GM10248 (cell line): ENCODE measurements at regions not wholly inside any gene's neighbourhood (a gene's known extent, or its start where the extent isn't known, plus 50 kb on each side); places are given as distances from the start of the nearest gene placed in this dataset.

Experiments
- CTCF ChIA-PET: fragments of 300-600 bp; sonication (Branson Sonifier 250); formaldehyde crosslinking; extraction: SDS; loops from one replicate; lab custom pipeline; 2021; ENCODE audit warnings: antibody characterized with exemption; lab: Yijun Ruan, JAX
- POLR2A ChIA-PET: fragments of 350-650 bp; sonication (Branson Sonifier 250); formaldehyde crosslinking; extraction: SDS; loops from one replicate; lab custom pipeline; 2020; ENCODE audit warnings: antibody characterized with exemption; lab: Yijun Ruan, JAX
- DNase-seq: peaks from one replicate; pipeline ENCODE4 v3.0.0; 2012; ENCODE audit errors: extremely low spot score
- TF ChIP-seq, protein P1 (sequence below): IDR thresholded peaks from 2 replicates; pipeline ENCODE4 v1.5.1; 2012; ENCODE audit warnings: mild to moderate bottlenecking, low read depth; ENCODE audit errors: extremely low read depth, missing control alignments, control extremely low read depth

DNA sequence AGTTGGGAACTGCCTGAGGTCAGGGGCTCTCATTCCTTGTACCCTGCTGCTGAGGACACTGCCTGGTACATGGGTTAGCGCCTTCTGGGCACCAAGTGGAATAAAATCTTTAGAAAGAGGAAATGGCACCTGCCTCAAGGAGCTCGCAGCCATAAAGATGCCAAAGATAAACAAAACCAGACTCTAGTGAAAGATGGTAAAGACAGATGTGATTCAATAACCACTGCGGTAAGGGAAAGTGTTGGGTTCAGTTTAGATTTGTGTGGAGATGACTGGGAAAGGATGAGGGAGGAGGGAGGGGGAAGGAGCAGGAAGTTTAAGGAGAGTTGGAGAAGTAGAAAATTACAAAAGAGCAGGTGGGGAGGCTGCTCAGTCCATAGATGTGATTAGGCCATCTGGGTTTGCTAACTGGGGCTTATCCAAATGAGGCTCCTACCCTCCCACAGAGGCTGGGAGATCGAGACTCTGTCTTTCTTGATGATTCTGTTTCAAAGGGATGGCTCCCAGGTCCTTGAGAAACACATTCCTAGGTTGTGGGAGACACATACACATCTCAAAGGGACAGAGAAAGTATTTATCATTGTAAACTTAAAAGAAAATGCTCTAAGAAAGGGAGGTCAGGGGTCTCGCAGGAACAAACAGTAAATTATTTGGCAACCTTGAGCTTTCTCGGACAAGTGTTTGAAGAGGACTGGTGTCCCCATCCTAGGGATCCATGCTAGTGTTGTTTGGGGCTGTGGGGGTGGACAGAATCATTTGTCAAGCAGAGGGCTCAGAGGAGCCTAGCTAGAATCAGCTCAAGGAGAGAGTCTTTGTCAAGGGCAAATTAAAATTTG, 65.7 kb upstream of the MORC3 start:
- ChIA-PET POLR2A (no interaction called here), CTCF (interaction anchor here (0.6 to 3.0 kb wide), 6 partner anchors 10 to 116 kb away, joined by 3 to 11 read pairs (median 4); no protein-coding TSS in a partner anchor)
- DNase-seq, result no peak
- TF ChIP-seq, protein P1, sequence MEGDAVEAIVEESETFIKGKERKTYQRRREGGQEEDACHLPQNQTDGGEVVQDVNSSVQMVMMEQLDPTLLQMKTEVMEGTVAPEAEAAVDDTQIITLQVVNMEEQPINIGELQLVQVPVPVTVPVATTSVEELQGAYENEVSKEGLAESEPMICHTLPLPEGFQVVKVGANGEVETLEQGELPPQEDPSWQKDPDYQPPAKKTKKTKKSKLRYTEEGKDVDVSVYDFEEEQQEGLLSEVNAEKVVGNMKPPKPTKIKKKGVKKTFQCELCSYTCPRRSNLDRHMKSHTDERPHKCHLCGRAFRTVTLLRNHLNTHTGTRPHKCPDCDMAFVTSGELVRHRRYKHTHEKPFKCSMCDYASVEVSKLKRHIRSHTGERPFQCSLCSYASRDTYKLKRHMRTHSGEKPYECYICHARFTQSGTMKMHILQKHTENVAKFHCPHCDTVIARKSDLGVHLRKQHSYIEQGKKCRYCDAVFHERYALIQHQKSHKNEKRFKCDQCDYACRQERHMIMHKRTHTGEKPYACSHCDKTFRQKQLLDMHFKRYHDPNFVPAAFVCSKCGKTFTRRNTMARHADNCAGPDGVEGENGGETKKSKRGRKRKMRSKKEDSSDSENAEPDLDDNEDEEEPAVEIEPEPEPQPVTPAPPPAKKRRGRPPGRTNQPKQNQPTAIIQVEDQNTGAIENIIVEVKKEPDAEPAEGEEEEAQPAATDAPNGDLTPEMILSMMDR, result no peak

DNA sequence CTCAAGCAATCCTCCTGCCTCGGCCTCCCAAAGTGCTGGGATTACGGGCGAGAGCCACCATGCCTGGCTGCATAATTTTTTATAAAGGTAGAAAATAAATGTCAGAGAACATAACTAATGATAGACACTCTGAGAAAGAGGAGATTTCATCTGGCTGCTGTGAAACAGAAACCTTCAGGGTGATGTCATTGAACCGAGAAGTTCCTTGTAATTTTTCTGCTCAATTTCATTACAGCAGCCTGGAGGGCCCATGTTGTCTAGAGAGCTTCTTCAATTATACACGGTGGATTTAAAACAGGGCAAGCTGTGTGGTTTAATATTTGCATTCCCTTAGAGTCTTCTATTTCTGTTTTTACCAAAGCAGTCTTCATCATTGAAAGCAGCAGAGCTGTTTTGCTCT, 64.3 kb upstream of the MORC3 start:
- ChIA-PET POLR2A (no interaction called here), CTCF (interaction anchor here (0.7 to 3.0 kb wide), 5 partner anchors 11 to 118 kb away, joined by 3 to 11 read pairs (median 3); no protein-coding TSS in a partner anchor)
- DNase-seq, result peak; percentile 74
- TF ChIP-seq, protein P1, result no peak

DNA sequence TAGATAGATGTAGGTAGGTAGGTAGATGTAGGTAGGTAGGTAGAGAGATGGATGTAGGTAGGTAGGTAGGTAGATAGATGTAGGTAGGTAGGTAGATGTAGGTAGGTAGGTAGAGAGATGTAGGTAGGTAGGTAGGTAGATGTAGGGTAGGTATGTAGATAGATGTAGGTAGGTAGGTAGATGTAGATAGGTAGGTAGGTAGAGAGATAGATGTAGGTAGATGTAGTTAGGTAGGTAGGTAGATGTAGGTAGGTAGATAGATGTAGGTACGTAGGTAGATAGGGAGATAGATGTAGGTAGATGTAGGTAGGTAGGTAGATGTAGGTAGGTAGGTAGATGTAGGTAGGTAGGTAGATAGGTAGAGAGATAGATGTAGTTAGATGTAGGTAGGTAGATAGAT, 62.3 kb upstream of the MORC3 start:
- ChIA-PET CTCF (interaction anchor here (1.1 to 3.0 kb wide), 2 partner anchors 9 kb away, joined by 3 to 11 read pairs; no protein-coding TSS in a partner anchor), POLR2A (no interaction called here)
- TF ChIP-seq, protein P1, result no peak
- DNase-seq, result no peak

DNA sequence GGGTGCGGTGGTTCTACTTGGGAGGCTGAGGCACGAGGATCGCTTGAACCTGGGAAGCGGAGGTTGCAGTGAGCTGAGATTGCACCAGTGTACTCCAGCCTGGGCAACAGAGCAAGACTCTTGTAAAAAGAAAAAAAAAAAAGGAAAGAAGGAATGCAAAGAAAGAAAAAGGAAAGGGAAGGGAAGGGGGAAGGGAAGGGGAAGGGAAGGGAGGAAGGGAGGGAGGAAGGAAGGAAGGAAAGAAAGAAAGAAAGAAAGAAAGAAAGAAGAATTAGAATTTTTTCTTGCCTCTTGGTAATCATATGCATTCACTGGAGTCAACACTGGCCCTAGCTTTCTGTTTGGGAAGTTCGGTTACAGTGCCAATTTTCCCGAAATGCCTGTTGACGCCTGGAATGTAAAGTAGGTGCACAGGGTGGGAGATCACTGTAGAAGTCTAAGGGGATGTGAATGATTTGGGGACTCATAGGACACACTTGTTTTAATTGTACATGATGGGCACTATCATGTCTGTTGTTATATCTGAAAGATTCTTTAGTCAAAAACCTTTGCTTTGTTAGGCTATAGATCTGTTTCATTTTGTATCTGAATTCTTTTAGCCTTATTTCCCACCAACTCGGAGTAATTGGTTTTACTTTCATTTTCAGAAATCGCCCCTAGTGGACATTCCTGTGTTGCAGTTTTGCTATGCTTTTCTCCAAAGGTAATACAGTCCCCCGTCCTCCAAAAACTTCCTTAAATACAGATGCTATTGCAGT, 59.8 kb upstream of the MORC3 start:
- ChIA-PET CTCF (interaction anchor here (0.7 to 2.6 kb wide), 18 partner anchors 8 to 103 kb away, joined by 3 to 9 read pairs (median 4); partner anchors contain the start of gene MORC3), POLR2A (interaction anchor here (0.7 kb wide), 1 partner anchor 96 kb away, joined by 4 read pairs; no protein-coding TSS in a partner anchor)
- DNase-seq, result peak; percentile 76
- TF ChIP-seq, protein P1, result peak; percentile 55

DNA sequence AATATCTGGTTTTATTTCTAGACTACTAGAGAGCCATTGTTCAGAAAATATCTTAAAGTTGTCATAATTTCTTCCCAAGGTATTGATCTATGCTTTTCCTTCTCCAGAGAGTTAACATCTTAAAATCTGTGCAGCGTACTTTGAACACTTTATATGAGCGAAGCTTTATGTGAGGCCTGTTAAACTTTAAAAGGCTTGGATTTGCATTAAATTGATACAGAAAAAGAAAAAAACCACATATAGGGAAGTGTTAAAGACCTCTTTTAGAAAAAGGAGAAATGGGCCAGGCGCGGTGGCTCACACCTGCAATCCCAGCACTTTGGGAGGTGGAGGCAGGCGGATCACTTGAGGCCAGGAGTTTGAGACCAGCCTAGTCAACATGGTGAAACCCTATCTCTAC, 59.2 kb upstream of the MORC3 start:
- DNase-seq, result no peak
- CTCF ChIA-PET, result interaction anchor here (0.7 to 2.6 kb wide), 11 partner anchors 9 to 123 kb away, joined by 3 to 9 read pairs (median 3); no protein-coding TSS in a partner anchor
- POLR2A ChIA-PET, result interaction anchor here (0.7 kb wide), 1 partner anchor 127 kb away, joined by 4 read pairs; no protein-coding TSS in a partner anchor
- TF ChIP-seq, protein P1, result no peak

DNA sequence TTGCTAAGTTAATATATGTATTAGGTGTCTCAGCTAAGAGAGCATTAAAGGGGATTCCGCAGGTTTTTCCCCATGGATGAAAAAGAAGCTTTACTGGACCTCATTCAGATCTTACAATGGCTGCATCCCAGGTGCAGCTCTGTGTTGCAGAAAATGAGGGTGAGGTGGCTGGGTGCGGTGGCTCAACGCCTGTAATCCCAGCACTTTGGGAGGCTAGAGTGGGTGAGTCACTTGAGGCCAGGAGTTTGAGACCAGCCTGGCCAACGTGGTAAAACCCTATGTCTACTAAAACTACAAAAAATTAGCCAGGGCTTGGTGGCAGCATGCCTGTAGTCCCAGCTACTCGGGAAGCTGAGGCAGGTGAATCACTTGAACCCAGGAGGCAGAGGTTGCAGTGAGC, 58.5 kb upstream of the MORC3 start:
- POLR2A ChIA-PET, result interaction anchor here (0.7 kb wide), 1 partner anchor 126 kb away, joined by 4 read pairs; no protein-coding TSS in a partner anchor
- TF ChIP-seq, protein P1, result no peak
- DNase-seq, result no peak
- CTCF ChIA-PET, result interaction anchor here (0.7 to 2.6 kb wide), 11 partner anchors 9 to 123 kb away, joined by 3 to 9 read pairs (median 3); no protein-coding TSS in a partner anchor
